ENCODE measurements at regions not wholly inside any gene's neighbourhood (a gene's known extent, or its start where the extent isn't known, plus 50 kb on each side); places are given as distances from the start of the nearest gene placed in this dataset.
"Not testable (repeated sequence)": the region's sequence is repeated elsewhere in the genome, so short reads cannot be mapped to it uniquely, and the experiment has no call there.

DNA sequence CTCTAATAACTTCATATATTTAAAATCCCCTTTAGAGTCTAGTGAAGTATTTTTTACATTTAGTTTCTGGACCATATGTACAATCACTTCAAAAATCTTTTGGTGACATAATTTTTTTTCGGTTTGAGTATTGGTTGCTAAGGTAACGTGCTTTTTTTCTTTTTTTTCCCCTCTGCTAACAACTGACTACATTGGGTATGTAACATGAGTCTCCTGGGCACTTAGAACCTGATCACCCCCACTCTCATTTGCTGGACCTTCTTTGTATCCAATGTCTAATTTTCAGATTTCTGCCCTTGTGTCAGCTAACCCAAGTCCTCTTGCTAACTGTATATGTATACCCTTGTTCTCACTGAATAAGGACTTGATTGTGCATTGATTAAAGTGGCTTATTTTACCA, 592.9 kb upstream of the FLRT2 start:
- TF ChIP-seq, protein P1, sequence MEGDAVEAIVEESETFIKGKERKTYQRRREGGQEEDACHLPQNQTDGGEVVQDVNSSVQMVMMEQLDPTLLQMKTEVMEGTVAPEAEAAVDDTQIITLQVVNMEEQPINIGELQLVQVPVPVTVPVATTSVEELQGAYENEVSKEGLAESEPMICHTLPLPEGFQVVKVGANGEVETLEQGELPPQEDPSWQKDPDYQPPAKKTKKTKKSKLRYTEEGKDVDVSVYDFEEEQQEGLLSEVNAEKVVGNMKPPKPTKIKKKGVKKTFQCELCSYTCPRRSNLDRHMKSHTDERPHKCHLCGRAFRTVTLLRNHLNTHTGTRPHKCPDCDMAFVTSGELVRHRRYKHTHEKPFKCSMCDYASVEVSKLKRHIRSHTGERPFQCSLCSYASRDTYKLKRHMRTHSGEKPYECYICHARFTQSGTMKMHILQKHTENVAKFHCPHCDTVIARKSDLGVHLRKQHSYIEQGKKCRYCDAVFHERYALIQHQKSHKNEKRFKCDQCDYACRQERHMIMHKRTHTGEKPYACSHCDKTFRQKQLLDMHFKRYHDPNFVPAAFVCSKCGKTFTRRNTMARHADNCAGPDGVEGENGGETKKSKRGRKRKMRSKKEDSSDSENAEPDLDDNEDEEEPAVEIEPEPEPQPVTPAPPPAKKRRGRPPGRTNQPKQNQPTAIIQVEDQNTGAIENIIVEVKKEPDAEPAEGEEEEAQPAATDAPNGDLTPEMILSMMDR (IDR thresholded peaks at IDR 0.05; ENCODE audit: low read depth, low read length), result no peak
- H3K4me3 ChIP-seq (ENCODE audit: low read depth, low read length), result no peak overlapping the region

DNA sequence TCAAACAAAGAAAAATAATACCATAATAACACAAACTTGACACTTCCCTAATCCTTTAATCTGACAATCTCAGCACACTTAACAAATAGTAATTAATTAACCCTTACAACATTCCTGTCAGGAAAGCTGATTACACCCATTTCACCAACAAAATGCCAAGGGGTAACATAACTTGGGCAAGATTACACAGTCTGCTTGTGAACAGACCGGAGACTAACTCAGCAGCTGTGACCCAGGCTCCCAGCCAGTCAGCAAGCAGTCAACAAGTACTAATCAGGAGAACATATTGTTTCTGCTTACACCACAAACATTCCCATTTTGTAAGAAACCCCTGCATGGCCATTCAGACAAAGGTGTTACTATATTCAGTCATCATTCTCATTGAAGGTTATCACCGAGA, 592.5 kb upstream of the FLRT2 start:
- TF ChIP-seq, protein P1 (IDR thresholded peaks at IDR 0.05; ENCODE audit: low read depth, low read length), result no peak
- no peak overlapping the region for H3K4me3 ChIP-seq (ENCODE audit: low read depth, low read length)

DNA sequence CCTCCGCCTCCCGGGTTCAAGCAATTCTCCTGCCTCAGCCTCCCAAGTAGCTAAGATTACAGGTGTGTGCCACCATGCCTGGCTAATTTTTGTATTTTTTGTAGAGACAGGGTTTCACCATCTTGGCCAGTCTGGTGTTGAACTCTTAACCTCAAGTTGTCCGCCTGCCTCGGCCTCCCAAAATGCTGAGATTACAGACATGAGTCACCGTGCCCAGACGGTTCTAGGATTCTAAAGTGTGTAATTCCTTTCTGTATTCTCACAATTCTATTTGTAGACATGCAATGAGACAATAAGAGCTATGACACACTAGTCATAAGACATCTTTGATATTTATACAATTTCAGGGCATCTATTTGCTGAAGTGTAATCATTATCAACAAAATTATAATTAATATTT, 585.0 kb upstream of the FLRT2 start:
- H3K4me3 ChIP-seq (ENCODE audit: low read depth, low read length), result not testable (repeated sequence)

DNA sequence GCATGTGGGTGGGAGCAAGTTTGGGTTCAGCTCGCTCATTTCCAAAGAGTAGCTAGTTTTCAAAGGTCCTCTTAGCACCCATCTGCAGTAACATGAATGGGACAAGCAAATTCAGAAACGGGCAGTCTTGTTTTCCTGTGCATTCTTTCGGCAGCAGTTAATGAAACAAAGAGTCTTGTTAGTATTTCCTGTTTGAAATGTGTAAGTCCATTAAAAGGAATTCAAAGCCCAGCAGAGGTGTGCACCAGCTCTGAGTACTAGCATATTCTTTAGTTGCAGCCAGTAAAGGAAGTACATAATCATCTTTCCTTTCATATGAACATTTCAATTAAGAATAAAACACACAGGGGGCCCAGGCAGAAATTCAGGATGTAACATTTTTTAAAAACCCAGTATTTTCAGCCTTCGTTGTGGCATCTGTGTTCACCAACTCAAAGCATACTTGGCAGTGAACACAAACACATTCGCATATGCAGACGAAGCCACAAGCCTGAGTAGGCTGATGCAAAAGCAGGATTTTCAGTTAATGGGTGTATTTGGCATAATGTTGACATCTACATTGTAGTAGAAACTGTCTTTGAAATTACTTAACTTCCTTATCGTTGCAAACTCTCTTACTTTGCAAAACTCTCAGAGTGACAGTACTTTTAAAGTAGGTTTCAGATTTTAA, 570.0 kb upstream of the FLRT2 start:
- TF ChIP-seq, protein P1 (IDR thresholded peaks at IDR 0.05; ENCODE audit: low read depth, low read length), result no peak
- H3K4me3 ChIP-seq (ENCODE audit: low read depth, low read length), result no peak overlapping the region

DNA sequence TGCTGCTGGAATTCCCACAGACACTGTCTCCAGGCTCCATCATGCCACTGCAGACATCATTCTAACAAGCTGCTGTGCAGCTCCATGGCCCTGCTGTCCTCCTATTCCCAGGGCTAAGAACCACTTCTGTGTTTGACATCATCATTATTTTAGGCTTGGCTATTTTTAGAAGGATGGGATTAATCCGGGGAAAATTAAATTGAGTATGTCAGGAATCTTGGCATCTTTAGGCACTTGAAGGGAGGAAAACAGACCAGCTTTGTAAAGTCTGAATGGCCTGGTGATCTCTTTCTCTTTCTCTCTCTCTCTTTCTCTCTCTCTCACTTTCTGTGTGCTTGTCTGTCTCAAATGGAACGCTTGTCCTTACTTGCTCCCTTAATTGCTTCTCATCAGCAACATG, 568.3 kb upstream of the FLRT2 start:
- TF ChIP-seq, protein P1 (IDR thresholded peaks at IDR 0.05; ENCODE audit: low read depth, low read length), result no peak
- H3K4me3 ChIP-seq (ENCODE audit: low read depth, low read length), result no peak overlapping the region

DNA sequence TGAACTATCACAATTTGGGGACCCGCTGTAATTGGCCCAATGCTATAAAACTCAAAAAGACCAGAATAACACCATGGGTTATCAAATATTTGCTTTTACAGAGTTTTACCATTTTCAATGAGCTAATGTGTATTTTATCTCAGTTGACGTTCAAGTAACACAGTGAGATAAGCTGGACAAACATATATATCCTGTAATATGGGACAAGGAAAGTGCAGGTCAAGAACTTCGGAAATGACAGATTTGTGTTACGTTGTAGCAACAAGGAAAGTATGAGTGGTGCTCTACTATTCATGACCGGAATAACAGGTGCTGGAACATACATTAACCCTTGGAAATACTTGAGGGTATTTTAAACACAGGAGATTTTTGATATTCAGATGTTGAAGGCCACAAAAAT, 566.4 kb upstream of the FLRT2 start:
- TF ChIP-seq, protein P1 (IDR thresholded peaks at IDR 0.05; ENCODE audit: low read depth, low read length), result no peak
- H3K4me3 ChIP-seq (ENCODE audit: low read depth, low read length), result no peak overlapping the region

DNA sequence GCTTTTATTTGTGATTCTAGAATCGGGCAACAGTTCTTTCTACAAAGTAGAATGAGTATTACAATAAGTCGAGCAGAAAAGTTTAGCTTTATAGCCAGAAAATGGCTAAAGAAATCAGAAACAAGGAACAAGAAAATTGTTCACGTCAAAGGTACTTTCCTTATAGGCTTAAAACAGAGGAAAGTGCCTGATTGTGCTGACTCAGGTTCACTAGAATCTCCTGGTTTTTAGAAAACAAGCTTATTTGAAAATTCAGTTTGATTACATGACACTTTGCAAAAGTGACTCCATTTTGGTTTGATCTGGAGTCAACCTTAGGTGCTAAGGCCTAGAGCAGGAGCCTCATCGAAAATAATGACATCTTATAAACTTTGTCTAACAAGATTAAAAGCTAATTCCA, 564.7 kb upstream of the FLRT2 start:
- TF ChIP-seq, protein P1 (IDR thresholded peaks at IDR 0.05; ENCODE audit: low read depth, low read length), result no peak
- H3K4me3 ChIP-seq (ENCODE audit: low read depth, low read length), result no peak overlapping the region

DNA sequence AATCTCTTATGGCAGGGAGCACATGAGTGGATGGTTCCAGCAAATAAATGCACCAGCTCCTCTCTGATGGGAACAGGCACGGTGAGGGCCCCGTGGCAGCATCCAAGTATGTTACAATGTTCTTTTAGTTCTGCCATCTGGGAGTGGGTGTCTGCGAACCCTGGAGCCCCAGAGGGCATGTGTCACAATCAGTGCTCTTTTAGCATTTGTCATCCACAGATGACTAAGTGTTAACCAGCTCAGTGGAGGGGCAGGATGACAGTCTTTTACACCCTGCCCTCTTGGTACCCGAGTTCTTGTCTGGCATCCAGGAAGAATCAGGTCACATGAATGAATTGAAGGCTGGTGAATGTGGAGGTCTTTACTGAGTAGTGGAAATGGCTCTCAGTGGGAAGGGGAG, 560.4 kb upstream of the FLRT2 start:
- TF ChIP-seq, protein P1 (IDR thresholded peaks at IDR 0.05; ENCODE audit: low read depth, low read length), result no peak
- H3K4me3 ChIP-seq (ENCODE audit: low read depth, low read length), result no peak overlapping the region

Data from WI38 (cell line).